ENCODE measurements at regions not wholly inside any gene's neighbourhood (a gene's known extent, or its start where the extent isn't known, plus 50 kb on each side); places are given as distances from the start of the nearest gene placed in this dataset.
"Not testable (repeated sequence)": the region's sequence is repeated elsewhere in the genome, so short reads cannot be mapped to it uniquely, and the experiment has no call there.

DNA sequence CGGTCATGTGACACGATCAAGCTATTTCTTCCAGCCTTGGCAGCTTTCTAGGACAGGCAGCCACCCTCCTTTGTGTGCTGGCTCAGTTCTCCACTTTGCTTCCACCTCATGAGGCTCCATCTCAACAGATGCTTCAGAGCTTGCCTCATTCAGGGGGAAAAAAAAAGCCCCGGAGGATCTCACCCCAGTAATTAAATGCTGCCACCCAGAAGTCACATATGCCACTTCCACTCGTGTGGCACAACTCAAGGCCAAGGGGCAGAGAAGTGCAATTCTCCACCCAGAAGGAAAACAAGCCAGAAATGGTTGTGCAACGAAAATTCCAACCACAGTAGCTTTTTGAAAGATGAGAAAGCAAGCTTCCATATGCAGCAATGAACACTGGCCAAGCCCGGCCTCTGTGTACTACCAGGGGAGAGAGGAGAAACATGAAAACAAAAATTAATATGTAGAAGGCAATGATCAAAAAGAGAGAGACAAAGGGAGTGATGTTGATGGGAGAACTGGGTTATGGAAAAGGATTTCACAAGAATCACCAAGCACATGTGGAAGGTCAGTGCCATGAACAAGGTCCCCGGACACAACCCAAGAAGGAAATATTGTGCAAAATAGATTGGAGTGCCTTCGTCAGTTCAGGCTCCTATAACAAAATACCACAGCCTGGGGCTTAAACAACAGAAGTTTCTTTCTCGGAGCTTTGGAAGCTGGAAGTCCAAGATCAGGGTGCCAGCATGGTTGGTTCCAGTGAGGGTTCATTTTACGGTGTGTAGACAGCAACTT, 113.3 kb upstream of the RRN3 start:
- H3K14ac ChIP-seq (replicated peaks; ENCODE audit: low read depth, low read length); H3K4me1 ChIP-seq (ENCODE audit: control insufficient read depth, insufficient read depth, low read length); H2AFZ ChIP-seq (replicated peaks; ENCODE audit: low read length, poor library complexity); H3K9me1 ChIP-seq (ENCODE audit: insufficient read depth, low read length); DNase-seq; H4K91ac ChIP-seq (ENCODE audit: insufficient read depth, low read depth, low read length); H3K4ac ChIP-seq (ENCODE audit: low read depth, low read length); H2BK20ac ChIP-seq (ENCODE audit: low read depth, low read length); H4K20me1 ChIP-seq (ENCODE audit: insufficient read depth, low read length); H3K56ac ChIP-seq (ENCODE audit: extremely low read depth, insufficient read depth, low read length); H2BK120ac ChIP-seq (ENCODE audit: low read depth, low read length); POLR2A ChIA-PET (ENCODE audit: unreplicated experiment); H4K8ac ChIP-seq (ENCODE audit: low read depth in 2 of 2, low read length in 2 of 2); H2BK5ac ChIP-seq (ENCODE audit: low read depth, low read length, poor library complexity, severe bottlenecking); H3K23ac ChIP-seq (ENCODE audit: low read depth, low read length); H3K79me1 ChIP-seq (ENCODE audit: low read depth in 1 of 2, low read length in 2 of 2); H3K27ac ChIP-seq (ENCODE audit: insufficient read depth, low read length); in situ Hi-C loops (cut with MboI; ENCODE audit: low sequenced_read_pairs); H2BK15ac ChIP-seq (ENCODE audit: low read depth, low read length); H2AK9ac ChIP-seq (replicated peaks; ENCODE audit: low read depth, low read length, poor library complexity); H3K18ac ChIP-seq (ENCODE audit: low read depth, low read length); H3K4me2 ChIP-seq (ENCODE audit: low read depth, low read length); H3K4me3 ChIP-seq (ENCODE audit: insufficient read depth, low read depth, low read length); H2AK5ac ChIP-seq (ENCODE audit: low read depth, low read length); dilution Hi-C loops (cut with HindIII; ENCODE audit: low sequenced_read_pairs, unreplicated experiment); H3K27me3 ChIP-seq (ENCODE audit: control insufficient read depth, insufficient read depth, low read length); intact Hi-C loops (cut with micrococcal nuclease); H4K5ac ChIP-seq (ENCODE audit: low read depth, low read length); H3K9me3 ChIP-seq (ENCODE audit: control insufficient read depth, insufficient read depth, low read length); CTCF ChIA-PET; BruUV-seq (replicated peaks); H3K9ac ChIP-seq (ENCODE audit: low read depth, low read length); H3K36me3 ChIP-seq (ENCODE audit: control insufficient read depth, insufficient read depth, low read length): not testable (repeated sequence)
- WGBS, 2 experiments (ENCODE audit: extremely low coverage in 2 of 2, insufficient read length in 1 of 2) = no CpG with 5 or more reads among the region's 10 CpGs
- ATAC-seq (ENCODE audit: low read depth) = peak; percentile 79

DNA sequence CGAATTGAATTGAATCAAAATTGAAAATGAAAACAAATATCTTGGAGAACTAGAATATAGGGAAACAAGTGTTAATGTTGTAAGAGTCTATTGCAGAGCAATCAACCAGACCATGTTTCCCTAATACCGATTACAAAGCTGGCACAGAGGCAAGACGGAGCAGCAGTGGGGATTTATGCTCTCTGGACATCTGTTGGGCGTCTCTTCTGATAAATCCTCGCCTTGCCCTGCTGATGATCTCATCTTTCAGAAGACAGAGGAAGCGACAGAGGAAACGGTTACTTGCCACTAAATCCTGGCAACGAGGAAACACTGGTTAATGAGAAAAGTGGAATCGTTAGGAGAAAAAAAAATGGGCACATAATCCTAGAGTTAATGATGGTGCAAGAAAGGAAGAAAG, 112.4 kb upstream of the RRN3 start:
- ATAC-seq (ENCODE audit: low read depth); H3K4me2 ChIP-seq (ENCODE audit: low read depth, low read length); H2BK20ac ChIP-seq (ENCODE audit: low read depth, low read length); H3K36me3 ChIP-seq (ENCODE audit: control insufficient read depth, insufficient read depth, low read length); dilution Hi-C loops (cut with HindIII; ENCODE audit: low sequenced_read_pairs, unreplicated experiment); H3K9ac ChIP-seq (ENCODE audit: low read depth, low read length); H3K27ac ChIP-seq (ENCODE audit: insufficient read depth, low read length); H3K4me1 ChIP-seq (ENCODE audit: control insufficient read depth, insufficient read depth, low read length); POLR2A ChIA-PET (ENCODE audit: unreplicated experiment); H2BK15ac ChIP-seq (ENCODE audit: low read depth, low read length); H4K91ac ChIP-seq (ENCODE audit: insufficient read depth, low read depth, low read length); H3K9me3 ChIP-seq (ENCODE audit: control insufficient read depth, insufficient read depth, low read length); CTCF ChIA-PET; H3K27me3 ChIP-seq (ENCODE audit: control insufficient read depth, insufficient read depth, low read length); DNase-seq; H3K14ac ChIP-seq (replicated peaks; ENCODE audit: low read depth, low read length); H2BK120ac ChIP-seq (ENCODE audit: low read depth, low read length); intact Hi-C loops (cut with micrococcal nuclease); H3K9me1 ChIP-seq (ENCODE audit: insufficient read depth, low read length); H3K56ac ChIP-seq (ENCODE audit: extremely low read depth, insufficient read depth, low read length); H2BK5ac ChIP-seq (ENCODE audit: low read depth, low read length, poor library complexity, severe bottlenecking); in situ Hi-C loops (cut with MboI; ENCODE audit: low sequenced_read_pairs); H2AK5ac ChIP-seq (ENCODE audit: low read depth, low read length); H3K23ac ChIP-seq (ENCODE audit: low read depth, low read length); H3K4me3 ChIP-seq (ENCODE audit: insufficient read depth, low read depth, low read length); H2AK9ac ChIP-seq (replicated peaks; ENCODE audit: low read depth, low read length, poor library complexity); H3K18ac ChIP-seq (ENCODE audit: low read depth, low read length); H2AFZ ChIP-seq (replicated peaks; ENCODE audit: low read length, poor library complexity); H4K20me1 ChIP-seq (ENCODE audit: insufficient read depth, low read length); H4K5ac ChIP-seq (ENCODE audit: low read depth, low read length); H3K79me1 ChIP-seq (ENCODE audit: low read depth in 1 of 2, low read length in 2 of 2); H3K4ac ChIP-seq (ENCODE audit: low read depth, low read length); BruUV-seq (replicated peaks); H4K8ac ChIP-seq (ENCODE audit: low read depth in 2 of 2, low read length in 2 of 2): not testable (repeated sequence)
- no CpG with 5 or more reads among the region's 9 CpGs for WGBS, 2 experiments (ENCODE audit: extremely low coverage in 2 of 2, insufficient read length in 1 of 2)

All from IMR-90 (cell line).